Liver (tissue), 8 donors: ENCODE measurements at regions not wholly inside any gene's neighbourhood (a gene's known extent, or its start where the extent isn't known, plus 50 kb on each side); places are given as distances from the start of the nearest gene placed in this dataset.

Experiments used
- DNase-seq: peaks from one replicate; pipeline ENCODE4 v3.0.0-alpha.2; 2017; ENCODE audit warnings: low spot score
- H3K27ac ChIP-seq, 2 donors: one replicate each; pipeline ENCODE4 v1.7.0; 2013; ENCODE audit warnings: inconsistent platforms in 2 of 2, low read length in 2 of 2, control low read depth in 1 of 2, low read depth in 1 of 2, mild to moderate bottlenecking in 1 of 2
- H3K27me3 ChIP-seq, 4 donors: one replicate each; pipeline versions ENCODE4 v1.6.1 to v1.7.0; 2013; ENCODE audit warnings: low read length in 3 of 4, inconsistent platforms in 1 of 4, mild to moderate bottlenecking in 1 of 4, moderate library complexity in 1 of 4; ENCODE audit not compliant: control insufficient read depth in 4 of 4, insufficient read depth in 4 of 4
- H3K36me3 ChIP-seq, 4 donors: one replicate each; pipeline versions ENCODE4 v1.6.1 to v1.7.0; 2013; ENCODE audit warnings: low read length in 3 of 4, mild to moderate bottlenecking in 3 of 4, low read depth in 1 of 4, moderate library complexity in 1 of 4; ENCODE audit not compliant: control insufficient read depth in 4 of 4, insufficient read depth in 3 of 4
- H3K4me1 ChIP-seq, 4 donors: one replicate each; pipeline versions ENCODE4 v1.6.1 to v1.7.0; 2013; ENCODE audit warnings: low read length in 3 of 4, mild to moderate bottlenecking in 3 of 4, moderate library complexity in 1 of 4; ENCODE audit not compliant: control insufficient read depth in 4 of 4, insufficient read depth in 4 of 4
- H3K4me3 ChIP-seq, 3 donors: one replicate each; pipeline versions ENCODE4 v1.6.1 to v1.7.0; 2013; ENCODE audit warnings: low read length in 3 of 3, control low read depth in 1 of 3, low read depth in 1 of 3, mild to moderate bottlenecking in 1 of 3
- H3K9ac ChIP-seq, 2 donors: one replicate each; pipeline ENCODE4 v1.7.0; 2013; ENCODE audit warnings: low read length in 2 of 2, mild to moderate bottlenecking in 2 of 2, moderate library complexity in 2 of 2, control low read depth in 1 of 2, low read depth in 1 of 2
- H3K9me3 ChIP-seq, 4 donors: one replicate each; pipeline versions ENCODE4 v1.6.1 to v1.7.0; 2013; ENCODE audit warnings: low read length in 3 of 4; ENCODE audit not compliant: control insufficient read depth in 4 of 4
- EGR1 ChIP-seq, 2 donors: IDR thresholded peaks; 2 replicates each; pipeline ENCODE4 v1.6.1; 2016 to 2018; ENCODE audit warnings: antibody characterized with exemption in 2 of 2, low read depth in 2 of 2
- FOXA1 ChIP-seq: IDR thresholded peaks from 2 replicates; pipeline ENCODE4 v1.6.1; 2016; ENCODE audit warnings: antibody characterized with exemption
- FOXA2 ChIP-seq: IDR thresholded peaks from 2 replicates; pipeline ENCODE4 v1.6.1; 2016; ENCODE audit warnings: antibody characterized with exemption
- GABPA ChIP-seq, 2 donors: IDR thresholded peaks in 1 of 2; conservative IDR thresholded peaks in 1 of 2; 2 replicates each; pipeline ENCODE4 v1.6.1; 2016; ENCODE audit warnings: antibody characterized with exemption in 2 of 2, mild to moderate bottlenecking in 1 of 2, moderate library complexity in 1 of 2
- HNF4A ChIP-seq, 2 donors: conservative IDR thresholded peaks; 2 replicates each; pipeline ENCODE4 v1.6.1; 2016; ENCODE audit warnings: antibody characterized with exemption in 2 of 2, mild to moderate bottlenecking in 2 of 2
- HNF4G ChIP-seq: IDR thresholded peaks from 2 replicates; pipeline ENCODE4 v1.6.1; 2016; ENCODE audit warnings: antibody characterized with exemption
- JUND ChIP-seq, 2 donors: IDR thresholded peaks; 2 replicates each; pipeline ENCODE4 v1.6.1; 2016; ENCODE audit warnings: antibody characterized with exemption in 2 of 2
- NR2F2 ChIP-seq: IDR thresholded peaks from 2 replicates; pipeline ENCODE4 v1.6.1; 2016; ENCODE audit warnings: antibody characterized with exemption
- RAD21 ChIP-seq, 2 donors: IDR thresholded peaks; 2 replicates each; pipeline ENCODE4 v1.6.1; 2016; ENCODE audit warnings: antibody characterized with exemption in 2 of 2, mild to moderate bottlenecking in 2 of 2
- RXRA ChIP-seq, 2 donors: IDR thresholded peaks; 2 replicates each; pipeline ENCODE4 v1.6.1; 2017 to 2018; ENCODE audit warnings: antibody characterized with exemption in 2 of 2, mild to moderate bottlenecking in 1 of 2
- SP1 ChIP-seq: IDR thresholded peaks from 2 replicates; pipeline ENCODE4 v1.6.1; 2018; ENCODE audit warnings: antibody characterized with exemption, mild to moderate bottlenecking
- TAF1 ChIP-seq: conservative IDR thresholded peaks from 2 replicates; pipeline ENCODE4 v1.6.1; 2016; ENCODE audit warnings: antibody characterized with exemption, mild to moderate bottlenecking
- YY1 ChIP-seq: IDR thresholded peaks from 2 replicates; pipeline ENCODE4 v1.6.1; 2016; ENCODE audit warnings: antibody characterized with exemption, mild to moderate bottlenecking
- WGBS: extraction: QIAGEN DNeasy Blood & Tissue Kit; methylation state at CpG from one replicate; pipeline ENCODE4 v1.1.7; 2013; 5-methylcytosine and 5-hydroxymethylcytosine counted together
- TF ChIP-seq, protein P1 (sequence below): IDR thresholded peaks from 2 replicates; pipeline ENCODE4 v1.6.1; 2016; ENCODE audit warnings: antibody characterized with exemption, mild to moderate bottlenecking
- TF ChIP-seq, protein P2 (sequence below): fragments of 150-350 bp; IDR thresholded peaks from 2 replicates; pipeline ENCODE4 v1.5.1; 2017; ENCODE audit warnings: improper control_type of control experiment, low read depth, low read length; ENCODE audit not compliant: missing input control
- TF ChIP-seq, protein P3 (sequence below): IDR thresholded peaks from 2 replicates; pipeline ENCODE4 v1.6.1; 2016; ENCODE audit warnings: antibody characterized with exemption
- TF ChIP-seq, protein P4 (sequence below): IDR thresholded peaks from 2 replicates; pipeline ENCODE4 v1.6.1; 2016; ENCODE audit warnings: antibody characterized with exemption
- TF ChIP-seq, protein P5 (sequence below): IDR thresholded peaks from 2 replicates; pipeline ENCODE4 v1.6.1; 2016; ENCODE audit warnings: antibody characterized with exemption
- donor health status: healthy.
- donor health status: healthy.
- donor health status: healthy.
- donor health status: healthy.
- donor health status: healthy.

DNA sequence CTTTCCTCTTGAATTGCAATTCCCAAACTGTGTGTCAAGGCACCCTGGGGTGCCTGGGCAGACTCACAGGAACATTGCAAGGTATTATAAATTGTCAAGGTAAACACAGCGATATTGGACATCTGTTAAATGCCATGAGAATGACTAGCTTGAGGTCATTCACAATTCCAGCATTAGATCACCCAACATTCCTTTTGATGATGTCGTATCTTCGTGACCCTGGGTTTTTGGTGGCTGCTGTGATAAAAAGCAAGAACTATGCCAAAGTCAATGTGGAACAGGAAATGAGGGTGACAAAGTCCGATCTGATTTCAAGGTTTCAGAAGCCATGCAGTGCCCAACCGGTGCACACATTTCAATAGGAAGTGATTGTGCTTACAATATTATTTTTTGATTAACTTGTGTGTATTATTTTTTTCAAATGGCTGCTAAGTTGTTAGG is 458.4 kb downstream of the MIAT start:
- Histone ChIP-seq H3K4me3 (no peak overlapping the region), H3K36me3 (no peaks in the 10 kb centered on the region), H3K9me3 (peaks cover 0 to 5% (median 3%) of the 10 kb centered on the region in 4 donors), H3K27ac (peak overlapping the region; percentile 71 to 81), H3K27me3 (no peaks in the 10 kb centered on the region), H3K9ac (no peak overlapping the region), H3K4me1 (peaks cover 2 to 13% (median 8%) of the 10 kb centered on the region in 4 donors)
- no peak for DNase-seq
- 14% methylated on average over 5 of the region's 5 CpGs for WGBS
- TF ChIP-seq HNF4A (conservative IDR thresholded peaks at IDR 0.05) (peak; percentile 96 to 97), GABPA (IDR thresholded peaks at IDR 0.05 in 1 of 2, conservative IDR thresholded peaks at IDR 0.05 in 1 of 2) (peak in 1 of 2 donors; percentile 74), FOXA1 (peak; percentile 96), RAD21 (IDR thresholded peaks at IDR 0.05) (peak; percentile 30 to 48), RXRA (IDR thresholded peaks at IDR 0.05) (peak; percentile 82 to 94), HNF4G (peak; percentile 88), TAF1 (no peak), YY1 (peak; percentile 68), FOXA2 (peak; percentile 96), SP1 (peak; percentile 99), NR2F2 (peak; percentile 38), JUND (IDR thresholded peaks at IDR 0.05) (peak; percentile 87 to 96), EGR1 (IDR thresholded peaks at IDR 0.05; ENCODE audit: low read depth in 2 of 2) (peak in 1 of 2 donors; percentile 85)
- TF ChIP-seq, protein P1, sequence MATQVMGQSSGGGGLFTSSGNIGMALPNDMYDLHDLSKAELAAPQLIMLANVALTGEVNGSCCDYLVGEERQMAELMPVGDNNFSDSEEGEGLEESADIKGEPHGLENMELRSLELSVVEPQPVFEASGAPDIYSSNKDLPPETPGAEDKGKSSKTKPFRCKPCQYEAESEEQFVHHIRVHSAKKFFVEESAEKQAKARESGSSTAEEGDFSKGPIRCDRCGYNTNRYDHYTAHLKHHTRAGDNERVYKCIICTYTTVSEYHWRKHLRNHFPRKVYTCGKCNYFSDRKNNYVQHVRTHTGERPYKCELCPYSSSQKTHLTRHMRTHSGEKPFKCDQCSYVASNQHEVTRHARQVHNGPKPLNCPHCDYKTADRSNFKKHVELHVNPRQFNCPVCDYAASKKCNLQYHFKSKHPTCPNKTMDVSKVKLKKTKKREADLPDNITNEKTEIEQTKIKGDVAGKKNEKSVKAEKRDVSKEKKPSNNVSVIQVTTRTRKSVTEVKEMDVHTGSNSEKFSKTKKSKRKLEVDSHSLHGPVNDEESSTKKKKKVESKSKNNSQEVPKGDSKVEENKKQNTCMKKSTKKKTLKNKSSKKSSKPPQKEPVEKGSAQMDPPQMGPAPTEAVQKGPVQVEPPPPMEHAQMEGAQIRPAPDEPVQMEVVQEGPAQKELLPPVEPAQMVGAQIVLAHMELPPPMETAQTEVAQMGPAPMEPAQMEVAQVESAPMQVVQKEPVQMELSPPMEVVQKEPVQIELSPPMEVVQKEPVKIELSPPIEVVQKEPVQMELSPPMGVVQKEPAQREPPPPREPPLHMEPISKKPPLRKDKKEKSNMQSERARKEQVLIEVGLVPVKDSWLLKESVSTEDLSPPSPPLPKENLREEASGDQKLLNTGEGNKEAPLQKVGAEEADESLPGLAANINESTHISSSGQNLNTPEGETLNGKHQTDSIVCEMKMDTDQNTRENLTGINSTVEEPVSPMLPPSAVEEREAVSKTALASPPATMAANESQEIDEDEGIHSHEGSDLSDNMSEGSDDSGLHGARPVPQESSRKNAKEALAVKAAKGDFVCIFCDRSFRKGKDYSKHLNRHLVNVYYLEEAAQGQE: peak; percentile 84
- TF ChIP-seq, protein P2, sequence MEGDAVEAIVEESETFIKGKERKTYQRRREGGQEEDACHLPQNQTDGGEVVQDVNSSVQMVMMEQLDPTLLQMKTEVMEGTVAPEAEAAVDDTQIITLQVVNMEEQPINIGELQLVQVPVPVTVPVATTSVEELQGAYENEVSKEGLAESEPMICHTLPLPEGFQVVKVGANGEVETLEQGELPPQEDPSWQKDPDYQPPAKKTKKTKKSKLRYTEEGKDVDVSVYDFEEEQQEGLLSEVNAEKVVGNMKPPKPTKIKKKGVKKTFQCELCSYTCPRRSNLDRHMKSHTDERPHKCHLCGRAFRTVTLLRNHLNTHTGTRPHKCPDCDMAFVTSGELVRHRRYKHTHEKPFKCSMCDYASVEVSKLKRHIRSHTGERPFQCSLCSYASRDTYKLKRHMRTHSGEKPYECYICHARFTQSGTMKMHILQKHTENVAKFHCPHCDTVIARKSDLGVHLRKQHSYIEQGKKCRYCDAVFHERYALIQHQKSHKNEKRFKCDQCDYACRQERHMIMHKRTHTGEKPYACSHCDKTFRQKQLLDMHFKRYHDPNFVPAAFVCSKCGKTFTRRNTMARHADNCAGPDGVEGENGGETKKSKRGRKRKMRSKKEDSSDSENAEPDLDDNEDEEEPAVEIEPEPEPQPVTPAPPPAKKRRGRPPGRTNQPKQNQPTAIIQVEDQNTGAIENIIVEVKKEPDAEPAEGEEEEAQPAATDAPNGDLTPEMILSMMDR: no peak
- TF ChIP-seq, protein P3, sequence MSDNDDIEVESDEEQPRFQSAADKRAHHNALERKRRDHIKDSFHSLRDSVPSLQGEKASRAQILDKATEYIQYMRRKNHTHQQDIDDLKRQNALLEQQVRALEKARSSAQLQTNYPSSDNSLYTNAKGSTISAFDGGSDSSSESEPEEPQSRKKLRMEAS: peak; percentile 91
- TF ChIP-seq, protein P4, sequence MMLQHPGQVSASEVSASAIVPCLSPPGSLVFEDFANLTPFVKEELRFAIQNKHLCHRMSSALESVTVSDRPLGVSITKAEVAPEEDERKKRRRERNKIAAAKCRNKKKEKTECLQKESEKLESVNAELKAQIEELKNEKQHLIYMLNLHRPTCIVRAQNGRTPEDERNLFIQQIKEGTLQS: peak; percentile 85
- TF ChIP-seq, protein P5, sequence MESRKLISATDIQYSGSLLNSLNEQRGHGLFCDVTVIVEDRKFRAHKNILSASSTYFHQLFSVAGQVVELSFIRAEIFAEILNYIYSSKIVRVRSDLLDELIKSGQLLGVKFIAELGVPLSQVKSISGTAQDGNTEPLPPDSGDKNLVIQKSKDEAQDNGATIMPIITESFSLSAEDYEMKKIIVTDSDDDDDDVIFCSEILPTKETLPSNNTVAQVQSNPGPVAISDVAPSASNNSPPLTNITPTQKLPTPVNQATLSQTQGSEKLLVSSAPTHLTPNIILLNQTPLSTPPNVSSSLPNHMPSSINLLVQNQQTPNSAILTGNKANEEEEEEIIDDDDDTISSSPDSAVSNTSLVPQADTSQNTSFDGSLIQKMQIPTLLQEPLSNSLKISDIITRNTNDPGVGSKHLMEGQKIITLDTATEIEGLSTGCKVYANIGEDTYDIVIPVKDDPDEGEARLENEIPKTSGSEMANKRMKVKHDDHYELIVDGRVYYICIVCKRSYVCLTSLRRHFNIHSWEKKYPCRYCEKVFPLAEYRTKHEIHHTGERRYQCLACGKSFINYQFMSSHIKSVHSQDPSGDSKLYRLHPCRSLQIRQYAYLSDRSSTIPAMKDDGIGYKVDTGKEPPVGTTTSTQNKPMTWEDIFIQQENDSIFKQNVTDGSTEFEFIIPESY: peak; percentile 76
